Left cardiac atrium (tissue), 4 donors: ENCODE measurements at regions not wholly inside any gene's neighbourhood (a gene's known extent, or its start where the extent isn't known, plus 50 kb on each side); places are given as distances from the start of the nearest gene placed in this dataset.
A peak's percentile ranks its signal among the peaks of the same experiment; 100 is the strongest.

Source experiments
- ATAC-seq, 2 donors: fragments of 200-7000 bp; cut with Tn5 transposase; one replicate each; pipeline ENCODE4 v1.9.1; 2020; ENCODE audit warnings: mild to moderate bottlenecking in 2 of 2, moderate library complexity in 2 of 2
- DNase-seq: peaks from one replicate; pipeline ENCODE4 v3.0.0-alpha.2; 2020
- intact Hi-C, 2 donors: fragments of 100-400 bp; cut with DNase I; formaldehyde crosslinking; loops; one replicate each; pipeline versions ENCODE4 v1.14.1 to v1.15.1; 2022 to 2023
- donor health status: DM: no; HTN: yes; CAD: no.
- donor health status: DM: no; HTN: yes; CAD: no; lungs with severe emphysema.
- donor health status: DM: yes; HTN: yes; CAD: no.
- donor health status: Dilated cardiomyopathy.

- DNase-seq (no peak), ATAC-seq (no peak)
- intact Hi-C loops: no loop called here
Observed at GRCh38 chr10:36373424-36374096, 731.5 kb upstream of the FZD8 start.

GRCh38 chr10:36367362-36367761 is 725.3 kb upstream of the FZD8 start:
- no peak for ATAC-seq
- no peak for DNase-seq
- intact Hi-C loops: no loop called here

GRCh38 chr10:36366843-36367242 is 724.7 kb upstream of the FZD8 start:
- DNase-seq (no peak), ATAC-seq (no peak)
- intact Hi-C loops: no loop called here

GRCh38 chr10:36366065-36366464 is 724.0 kb upstream of the FZD8 start:
- ATAC-seq (no peak), DNase-seq (no peak)
- intact Hi-C loops: no loop called here

GRCh38 chr10:36362257-36362656 is 720.2 kb upstream of the FZD8 start:
- intact Hi-C loops: no loop called here
- DNase-seq (no peak), ATAC-seq (no peak)

GRCh38 chr10:36358736-36359135 is 716.6 kb upstream of the FZD8 start:
- no peak for DNase-seq
- no peak for ATAC-seq
- intact Hi-C loops: no loop called here

GRCh38 chr10:36354633-36355032 is 712.5 kb upstream of the FZD8 start:
- intact Hi-C loops: no loop called here
- no peak for DNase-seq
- no peak for ATAC-seq

- ATAC-seq (peak; percentile 69 to 84), DNase-seq (no peak)
- intact Hi-C loops: no loop called here
Observed at GRCh38 chr10:36351159-36351558, 709.1 kb upstream of the FZD8 start.

- DNase-seq (no peak), ATAC-seq (peak; percentile 63 to 96)
- intact Hi-C loops: no loop called here
Observed at GRCh38 chr10:36349445-36350078, 707.5 kb upstream of the FZD8 start.

GRCh38 chr10:36345807-36346206 is 703.7 kb upstream of the FZD8 start:
- peak in 1 of 2 donors; percentile 32 for ATAC-seq
- DNase-seq: no peak
- intact Hi-C loops: no loop called here

- ATAC-seq (no peak), DNase-seq (no peak)
- intact Hi-C loops: no loop called here
Observed at GRCh38 chr10:36345175-36345533, 703.1 kb upstream of the FZD8 start.

- intact Hi-C loops: no loop called here
- ATAC-seq (peak in 1 of 2 donors; percentile 17), DNase-seq (no peak)
Observed at GRCh38 chr10:36344240-36345174, 702.4 kb upstream of the FZD8 start.

GRCh38 chr10:36342781-36343180 is 700.7 kb upstream of the FZD8 start:
- ATAC-seq (no peak), DNase-seq (no peak)
- intact Hi-C loops: no loop called here

- ATAC-seq: no peak
- intact Hi-C loops: no loop called here
- no peak for DNase-seq
Observed at GRCh38 chr10:36341471-36341870, 699.4 kb upstream of the FZD8 start.

GRCh38 chr10:36336315-36336714 is 694.2 kb upstream of the FZD8 start:
- ATAC-seq (no peak), DNase-seq (no peak)
- intact Hi-C loops: no loop called here

- intact Hi-C loops: no loop called here
Observed at GRCh38 chr10:36333446-36333845, 691.4 kb upstream of the FZD8 start.

GRCh38 chr10:36332926-36333325 is 690.8 kb upstream of the FZD8 start:
- DNase-seq (no peak), ATAC-seq (no peak)
- intact Hi-C loops: no loop called here

More at GRCh38 chr10:36333446-36333845, 691.4 kb upstream of the FZD8 start:
- DNase-seq: no peak
- ATAC-seq: no peak

- no peak for DNase-seq
Observed at GRCh38 chr10:36331121-36331520, 689.0 kb upstream of the FZD8 start.

GRCh38 chr10:36325815-36326214 is 683.7 kb upstream of the FZD8 start:
- no peak for DNase-seq
- intact Hi-C loops: no loop called here
- ATAC-seq: no peak

More at GRCh38 chr10:36331121-36331520, 689.0 kb upstream of the FZD8 start:
- intact Hi-C loops: no loop called here
- ATAC-seq: no peak

- DNase-seq (no peak), ATAC-seq (no peak)
- intact Hi-C loops: no loop called here
Observed at GRCh38 chr10:36324831-36325230, 682.7 kb upstream of the FZD8 start.
